ENCODE measurements at regions not wholly inside any gene's neighbourhood (a gene's known extent, or its start where the extent isn't known, plus 50 kb on each side); places are given as distances from the start of the nearest gene placed in this dataset.

GRCh38 chr18:68456985-68457384, 257.9 kb downstream of the TMX3 start:
- TF ChIP-seq CTCF (conservative IDR thresholded peaks at IDR 0.05) (no peak), ZFX (IDR thresholded peaks at IDR 0.05) (no peak)
- H3K27ac ChIP-seq, result no peak overlapping the region; the same call in 1 of the 2 replicates

GRCh38 chr18:68455229-68455603, 259.7 kb downstream of the TMX3 start:
- no peak for TF ChIP-seq ZFX (IDR thresholded peaks at IDR 0.05)
- no peak for TF ChIP-seq CTCF (conservative IDR thresholded peaks at IDR 0.05)
- H3K27ac ChIP-seq, result no peak overlapping the region

- no peak for TF ChIP-seq ZFX (IDR thresholded peaks at IDR 0.05)
- no peak for TF ChIP-seq CTCF (conservative IDR thresholded peaks at IDR 0.05)
Measured at GRCh38 chr18:68454511-68455228, 260.2 kb downstream of the TMX3 start.

GRCh38 chr18:68449292-68449691, 265.6 kb downstream of the TMX3 start:
- H3K27ac ChIP-seq, result no peak overlapping the region
- no peak for TF ChIP-seq ZFX (IDR thresholded peaks at IDR 0.05)
- TF ChIP-seq CTCF (conservative IDR thresholded peaks at IDR 0.05), result no peak

More at GRCh38 chr18:68454511-68455228, 260.2 kb downstream of the TMX3 start:
- no peak overlapping the region for H3K27ac ChIP-seq

- TF ChIP-seq ZFX (IDR thresholded peaks at IDR 0.05) (no peak), CTCF (conservative IDR thresholded peaks at IDR 0.05) (no peak)
- H3K27ac ChIP-seq, result no peak overlapping the region
Measured at GRCh38 chr18:68448736-68449135, 266.2 kb downstream of the TMX3 start.

- TF ChIP-seq CTCF (conservative IDR thresholded peaks at IDR 0.05) (no peak), ZFX (IDR thresholded peaks at IDR 0.05) (no peak)
- no peak overlapping the region for H3K27ac ChIP-seq
Measured at GRCh38 chr18:68447286-68447685, 267.6 kb downstream of the TMX3 start.

- TF ChIP-seq ZFX (IDR thresholded peaks at IDR 0.05) (no peak), CTCF (conservative IDR thresholded peaks at IDR 0.05) (no peak)
- no peak overlapping the region for H3K27ac ChIP-seq
Measured at GRCh38 chr18:68445668-68446426, 269.1 kb downstream of the TMX3 start.

All from C4-2B (cell line).